ENCODE measurements at regions not wholly inside any gene's neighbourhood (a gene's known extent, or its start where the extent isn't known, plus 50 kb on each side); places are given as distances from the start of the nearest gene placed in this dataset.

GRCh38 chr14:87013583-87013982, 979.4 kb downstream of the GALC start:
- H3K9ac ChIP-seq (ENCODE audit: extremely low read depth, low read length, poor library complexity, severe bottlenecking) = no peak overlapping the region
- H3K36me3 ChIP-seq (ENCODE audit: control insufficient read depth, insufficient read depth, low read length) = no peaks in the 10 kb centered on the region
- no peaks in the 10 kb centered on the region for H3K36me3 Mint-ChIP-seq (ENCODE audit: low read depth)
- TF ChIP-seq CTCF (conservative IDR thresholded peaks at IDR 0.05) = no peak
- no peak overlapping the region for H3K4me3 Mint-ChIP-seq
- peaks cover 3% of the 10 kb centered on the region for H3K9me3 ChIP-seq (ENCODE audit: control insufficient read depth, low read length)
- no peaks in the 10 kb centered on the region for H3K27me3 ChIP-seq (ENCODE audit: control insufficient read depth, insufficient read depth, low read length, poor library complexity, severe bottlenecking)
- H3K27ac ChIP-seq (ENCODE audit: low read depth, low read length) = no peak overlapping the region
- WGBS, 2 experiments (ENCODE audit: insufficient coverage in 1 of 2, insufficient read length in 1 of 2) = 89 to 100% methylated on average over 1 to 2 of the region's 2 CpGs
- no peak overlapping the region for H3K27ac Mint-ChIP-seq
- DNase-seq = no peak
- no peaks in the 10 kb centered on the region for H3K4me1 ChIP-seq (ENCODE audit: control insufficient read depth, insufficient read depth, low read length)
- H3K27me3 Mint-ChIP-seq (ENCODE audit: insufficient read depth) = peaks cover 36% of the 10 kb centered on the region
- H3K4me1 Mint-ChIP-seq = peaks cover 11% of the 10 kb centered on the region
- H3K9me3 Mint-ChIP-seq = peaks cover 2% of the 10 kb centered on the region
- H3K4me3 ChIP-seq (ENCODE audit: low read length) = no peak overlapping the region

- Histone ChIP-seq H3K9me3 (ENCODE audit: control insufficient read depth, low read length) (peaks cover 16% of the 10 kb centered on the region), H3K27ac (ENCODE audit: low read depth, low read length) (no peak overlapping the region), H3K36me3 (ENCODE audit: control insufficient read depth, insufficient read depth, low read length) (no peaks in the 10 kb centered on the region), H3K4me3 (ENCODE audit: low read length) (no peak overlapping the region), H3K9ac (ENCODE audit: extremely low read depth, low read length, poor library complexity, severe bottlenecking) (no peak overlapping the region), H3K4me1 (ENCODE audit: control insufficient read depth, insufficient read depth, low read length) (no peaks in the 10 kb centered on the region), H3K27me3 (ENCODE audit: control insufficient read depth, insufficient read depth, low read length, poor library complexity, severe bottlenecking) (no peaks in the 10 kb centered on the region)
- H3K36me3 Mint-ChIP-seq (ENCODE audit: low read depth) = no peaks in the 10 kb centered on the region
- no peak overlapping the region for H3K27ac Mint-ChIP-seq
- H3K4me3 Mint-ChIP-seq = no peak overlapping the region
- peaks cover 11% of the 10 kb centered on the region for H3K27me3 Mint-ChIP-seq (ENCODE audit: insufficient read depth)
- no peak for DNase-seq
- WGBS, 2 experiments (ENCODE audit: insufficient coverage in 1 of 2, insufficient read length in 1 of 2) = 100% methylated on average over 1 of the region's 1 CpG; no CpG with 5 or more reads in 1 of the 2 experiments
- H3K4me1 Mint-ChIP-seq = peaks cover 4% of the 10 kb centered on the region
- peaks cover 12% of the 10 kb centered on the region for H3K9me3 Mint-ChIP-seq
- TF ChIP-seq CTCF (conservative IDR thresholded peaks at IDR 0.05) = no peak
Observed at GRCh38 chr14:87008965-87009364, 984.0 kb downstream of the GALC start.

- no peak for TF ChIP-seq CTCF (conservative IDR thresholded peaks at IDR 0.05)
- Mint-ChIP-seq H3K36me3 (ENCODE audit: low read depth) (no peaks in the 10 kb centered on the region), H3K4me1 (peaks cover 4% of the 10 kb centered on the region), H3K9me3 (peaks cover 12% of the 10 kb centered on the region), H3K27ac (no peak overlapping the region), H3K4me3 (no peak overlapping the region), H3K27me3 (ENCODE audit: insufficient read depth) (peaks cover 3% of the 10 kb centered on the region)
- Histone ChIP-seq H3K27ac (ENCODE audit: low read depth, low read length) (no peak overlapping the region), H3K4me1 (ENCODE audit: control insufficient read depth, insufficient read depth, low read length) (no peaks in the 10 kb centered on the region), H3K9me3 (ENCODE audit: control insufficient read depth, low read length) (peaks cover 16% of the 10 kb centered on the region), H3K4me3 (ENCODE audit: low read length) (no peak overlapping the region), H3K36me3 (ENCODE audit: control insufficient read depth, insufficient read depth, low read length) (no peaks in the 10 kb centered on the region), H3K27me3 (ENCODE audit: control insufficient read depth, insufficient read depth, low read length, poor library complexity, severe bottlenecking) (no peaks in the 10 kb centered on the region), H3K9ac (ENCODE audit: extremely low read depth, low read length, poor library complexity, severe bottlenecking) (no peak overlapping the region)
- DNase-seq = no peak
- WGBS, 2 experiments (ENCODE audit: insufficient coverage in 1 of 2, insufficient read length in 1 of 2) = 71% methylated on average over 4 of the region's 4 CpGs; no CpG with 5 or more reads in 1 of the 2 experiments
Observed at GRCh38 chr14:87005280-87005679, 987.7 kb downstream of the GALC start.

All from endodermal cell (in vitro differentiated cells).